H1 (cell line): ENCODE measurements at regions not wholly inside any gene's neighbourhood (a gene's known extent, or its start where the extent isn't known, plus 50 kb on each side); places are given as distances from the start of the nearest gene placed in this dataset.

Experiments used
- GABPA ChIP-seq: IDR thresholded peaks from 2 replicates; pipeline ENCODE4 v1.6.1; 2011; ENCODE audit warnings: mild to moderate bottlenecking, low read length, moderate library complexity, borderline replicate concordance; ENCODE audit not compliant: insufficient read depth
- POLR2A ChIP-seq, 2 experiments: IDR thresholded peaks; 1 replicate in 1 of 2; 2 replicates in 1 of 2; pipeline ENCODE4 v1.6.1; 2011; ENCODE audit warnings: low read depth in 2 of 2, low read length in 2 of 2, mild to moderate bottlenecking in 2 of 2; ENCODE audit errors: control extremely low read depth in 1 of 2
- POLR2AphosphoS5 ChIP-seq: IDR thresholded peaks from 2 replicates; pipeline ENCODE4 v1.6.1; 2011; ENCODE audit warnings: low read depth, low read length
- RAD21 ChIP-seq, 2 experiments: IDR thresholded peaks in 1 of 2; conservative IDR thresholded peaks in 1 of 2; 2 replicates each; pipeline ENCODE4 v1.6.1; 2011; ENCODE audit warnings: low read depth in 2 of 2, low read length in 2 of 2, improper control_type of control experiment in 1 of 2, inconsistent platforms in 1 of 2, mild to moderate bottlenecking in 1 of 2, moderate library complexity in 1 of 2
- RFX5 ChIP-seq: IDR thresholded peaks from 2 replicates; pipeline ENCODE4 v1.6.1; 2011; ENCODE audit warnings: low read depth, low read length, improper control_type of control experiment, borderline replicate concordance
- RXRA ChIP-seq: IDR thresholded peaks from 2 replicates; pipeline ENCODE4 v1.6.1; 2011; ENCODE audit warnings: low read depth, mild to moderate bottlenecking, low read length, moderate library complexity; ENCODE audit not compliant: insufficient read depth
- SIN3A ChIP-seq, 2 experiments: IDR thresholded peaks in 1 of 2; conservative IDR thresholded peaks in 1 of 2; 2 replicates each; pipeline ENCODE4 v1.6.1; 2011 to 2012; ENCODE audit warnings: low read length in 2 of 2, improper control_type of control experiment in 1 of 2, low read depth in 1 of 2, mild to moderate bottlenecking in 1 of 2
- SRF ChIP-seq: IDR thresholded peaks from 2 replicates; pipeline ENCODE4 v1.6.1; 2011; ENCODE audit warnings: mild to moderate bottlenecking, low read depth, low read length, moderate library complexity
- TAF1 ChIP-seq: IDR thresholded peaks from 2 replicates; pipeline ENCODE4 v1.6.1; 2011; ENCODE audit warnings: mild to moderate bottlenecking, low read depth, low read length
- TBP ChIP-seq: IDR thresholded peaks from 2 replicates; pipeline ENCODE4 v1.6.1; 2011; ENCODE audit warnings: low read depth, low read length, improper control_type of control experiment
- TF ChIP-seq, protein P1 (sequence below), 3 experiments: IDR thresholded peaks; 1 replicate in 2 of 3; 2 replicates in 1 of 3; pipeline versions ENCODE4 v1.5.1 to v1.6.1; 2011; ENCODE audit warnings: low read length in 3 of 3, mild to moderate bottlenecking in 3 of 3, inconsistent platforms in 2 of 3, low read depth in 1 of 3, moderate library complexity in 1 of 3; ENCODE audit not compliant: insufficient read depth in 1 of 3; ENCODE audit errors: control extremely low read depth in 1 of 3
- TF ChIP-seq, protein P2 (sequence below): IDR thresholded peaks from 2 replicates; pipeline ENCODE4 v1.6.1; 2012; ENCODE audit warnings: inconsistent platforms
- TF ChIP-seq, protein P3 (sequence below): IDR thresholded peaks from 2 replicates; pipeline ENCODE4 v1.6.1; 2011; ENCODE audit warnings: low read length, improper control_type of control experiment

DNA sequence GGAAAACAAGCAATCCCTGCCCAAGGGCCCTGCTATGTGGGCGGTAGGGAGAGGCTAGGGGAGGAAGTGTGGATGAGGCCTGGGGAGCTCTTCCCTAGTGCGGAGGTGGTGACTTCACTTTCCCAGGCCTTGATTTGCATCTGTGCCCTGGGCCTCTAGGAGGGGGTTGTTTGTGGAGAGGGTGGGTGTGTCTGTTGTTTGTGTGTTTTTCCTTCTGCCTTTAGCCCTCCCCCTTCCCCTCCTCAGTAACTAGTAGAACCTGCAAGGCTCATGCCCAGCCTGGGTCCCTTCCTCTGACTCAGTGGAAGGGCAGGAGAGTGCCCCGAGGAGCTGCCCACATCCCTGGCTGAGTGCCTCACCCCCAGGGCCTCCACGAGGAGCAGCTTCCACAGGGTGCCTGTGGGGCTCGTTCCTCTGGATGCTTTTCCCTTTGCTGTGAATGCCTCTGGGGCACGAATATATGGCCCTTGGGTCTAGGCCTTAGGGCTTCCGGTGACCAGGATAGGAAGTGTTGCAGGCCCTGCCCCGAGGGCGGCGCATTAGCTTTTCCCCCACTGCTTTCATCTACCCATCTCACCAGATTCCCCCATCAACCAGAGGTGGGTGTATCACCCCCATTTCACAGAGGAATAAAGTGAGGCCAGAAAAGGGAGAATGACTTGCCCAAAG, 89.4 kb upstream of the DUSP5 start:
- TF ChIP-seq, protein P1, sequence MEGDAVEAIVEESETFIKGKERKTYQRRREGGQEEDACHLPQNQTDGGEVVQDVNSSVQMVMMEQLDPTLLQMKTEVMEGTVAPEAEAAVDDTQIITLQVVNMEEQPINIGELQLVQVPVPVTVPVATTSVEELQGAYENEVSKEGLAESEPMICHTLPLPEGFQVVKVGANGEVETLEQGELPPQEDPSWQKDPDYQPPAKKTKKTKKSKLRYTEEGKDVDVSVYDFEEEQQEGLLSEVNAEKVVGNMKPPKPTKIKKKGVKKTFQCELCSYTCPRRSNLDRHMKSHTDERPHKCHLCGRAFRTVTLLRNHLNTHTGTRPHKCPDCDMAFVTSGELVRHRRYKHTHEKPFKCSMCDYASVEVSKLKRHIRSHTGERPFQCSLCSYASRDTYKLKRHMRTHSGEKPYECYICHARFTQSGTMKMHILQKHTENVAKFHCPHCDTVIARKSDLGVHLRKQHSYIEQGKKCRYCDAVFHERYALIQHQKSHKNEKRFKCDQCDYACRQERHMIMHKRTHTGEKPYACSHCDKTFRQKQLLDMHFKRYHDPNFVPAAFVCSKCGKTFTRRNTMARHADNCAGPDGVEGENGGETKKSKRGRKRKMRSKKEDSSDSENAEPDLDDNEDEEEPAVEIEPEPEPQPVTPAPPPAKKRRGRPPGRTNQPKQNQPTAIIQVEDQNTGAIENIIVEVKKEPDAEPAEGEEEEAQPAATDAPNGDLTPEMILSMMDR (IDR thresholded peaks at IDR 0.05; ENCODE audit: control extremely low read depth in 1 of 3, insufficient read depth in 1 of 3, low read depth in 1 of 3, low read length in 3 of 3): no peak
- TF ChIP-seq POLR2AphosphoS5 (no peak), GABPA (no peak), TAF1 (no peak), POLR2A (IDR thresholded peaks at IDR 0.05; ENCODE audit: control extremely low read depth in 1 of 2, low read depth in 2 of 2, low read length in 2 of 2) (no peak), SRF (no peak), TBP (no peak), SIN3A (conservative IDR thresholded peaks at IDR 0.05 in 1 of 2, IDR thresholded peaks at IDR 0.05 in 1 of 2; ENCODE audit: low read depth in 1 of 2, low read length in 2 of 2) (no peak), RFX5 (no peak), RXRA (no peak), RAD21 (IDR thresholded peaks at IDR 0.05 in 1 of 2, conservative IDR thresholded peaks at IDR 0.05 in 1 of 2; ENCODE audit: low read depth in 2 of 2, low read length in 2 of 2) (no peak)
- TF ChIP-seq, protein P2, sequence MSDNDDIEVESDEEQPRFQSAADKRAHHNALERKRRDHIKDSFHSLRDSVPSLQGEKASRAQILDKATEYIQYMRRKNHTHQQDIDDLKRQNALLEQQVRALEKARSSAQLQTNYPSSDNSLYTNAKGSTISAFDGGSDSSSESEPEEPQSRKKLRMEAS: no peak
- TF ChIP-seq, protein P3, sequence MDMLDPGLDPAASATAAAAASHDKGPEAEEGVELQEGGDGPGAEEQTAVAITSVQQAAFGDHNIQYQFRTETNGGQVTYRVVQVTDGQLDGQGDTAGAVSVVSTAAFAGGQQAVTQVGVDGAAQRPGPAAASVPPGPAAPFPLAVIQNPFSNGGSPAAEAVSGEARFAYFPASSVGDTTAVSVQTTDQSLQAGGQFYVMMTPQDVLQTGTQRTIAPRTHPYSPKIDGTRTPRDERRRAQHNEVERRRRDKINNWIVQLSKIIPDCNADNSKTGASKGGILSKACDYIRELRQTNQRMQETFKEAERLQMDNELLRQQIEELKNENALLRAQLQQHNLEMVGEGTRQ: no peak
